ENCODE measurements at regions not wholly inside any gene's neighbourhood (a gene's known extent, or its start where the extent isn't known, plus 50 kb on each side); places are given as distances from the start of the nearest gene placed in this dataset.

GRCh38 chr1:29563571-29563970 lies 327.2 kb downstream of the PTPRU start:
- TF ChIP-seq POLR2AphosphoS5 (IDR thresholded peaks at IDR 0.05; ENCODE audit: low read depth, low read length) (no peak), TAF1 (IDR thresholded peaks at IDR 0.05; ENCODE audit: borderline replicate concordance, insufficient read depth, low read length) (no peak), REST (IDR thresholded peaks at IDR 0.05; ENCODE audit: insufficient read depth in 1 of 2, low read depth in 2 of 2, low read length in 2 of 2) (no peak)

Measured in PFSK-1 (cell line).